Activated gamma-delta T cell treated with Interleukin-2 at 50 U/mL for 16 hours (primary cell): ENCODE measurements at regions not wholly inside any gene's neighbourhood (a gene's known extent, or its start where the extent isn't known, plus 50 kb on each side); places are given as distances from the start of the nearest gene placed in this dataset.

Experiments
- DNase-seq: peaks from one replicate; pipeline ENCODE4 v3.0.0-alpha.2; 2020

- no peak for DNase-seq
Measured at GRCh38 chr3:72144773-72145505, 360.0 kb upstream of the PROK2 start.

DNA sequence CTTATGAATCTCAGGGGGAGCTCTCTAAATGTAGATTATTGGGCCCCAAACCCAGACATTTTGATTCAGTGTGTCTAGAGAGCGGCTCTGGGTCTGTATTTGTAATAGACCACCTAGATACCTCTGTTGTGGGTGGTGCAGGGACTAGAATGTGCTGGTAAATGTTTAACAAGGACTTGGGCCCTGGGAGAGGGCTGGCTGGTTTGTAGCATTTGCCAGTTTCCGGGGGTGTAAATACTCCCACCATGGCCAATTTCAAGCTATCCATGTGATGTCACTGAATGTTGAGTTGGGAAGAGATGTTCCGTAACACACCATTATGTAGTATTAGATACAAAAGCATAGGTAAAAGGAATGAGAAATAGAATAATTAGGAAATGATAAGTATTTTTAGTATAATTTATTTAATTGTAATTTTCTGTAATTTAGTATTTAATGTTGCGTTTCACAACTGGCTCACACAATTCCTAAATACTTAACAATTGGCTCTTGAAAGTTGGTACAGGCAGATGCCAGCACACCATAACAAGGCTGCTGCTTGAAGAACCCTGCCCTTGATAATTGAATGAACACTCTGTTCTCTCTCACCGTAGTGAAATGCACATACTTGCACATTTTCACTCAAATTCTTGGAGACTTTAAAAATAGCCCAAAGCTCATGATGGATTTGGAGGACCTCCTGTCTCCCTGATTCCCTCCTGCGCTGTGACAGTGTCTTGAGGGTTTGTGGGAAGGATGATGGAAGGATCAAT is 359.2 kb upstream of the PROK2 start:
- DNase-seq: no peak

GRCh38 chr3:72143322-72143721 is 358.4 kb upstream of the PROK2 start:
- no peak for DNase-seq

GRCh38 chr3:72142028-72142427 is 357.1 kb upstream of the PROK2 start:
- DNase-seq: no peak

DNA sequence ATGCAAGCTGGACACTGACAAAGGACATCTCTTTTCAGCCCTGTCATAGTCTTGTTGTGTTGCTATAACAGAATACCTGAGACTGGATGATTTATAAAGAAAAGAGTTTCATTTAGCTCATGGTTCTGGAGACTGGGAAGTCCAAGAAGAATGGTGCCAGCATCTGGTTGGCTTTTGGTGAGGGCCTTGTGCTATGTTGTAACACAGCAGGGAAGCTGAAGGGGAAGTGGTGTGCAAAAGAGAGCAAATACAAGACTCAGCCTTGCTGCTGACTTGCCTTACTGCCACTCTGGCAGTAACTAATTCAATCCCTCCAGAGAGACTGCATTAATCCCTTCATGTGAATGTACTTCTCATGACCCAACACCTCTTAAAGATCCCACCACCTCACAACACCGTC is 356.3 kb upstream of the PROK2 start:
- DNase-seq: no peak

GRCh38 chr3:72139316-72139715 is 354.4 kb upstream of the PROK2 start:
- no peak for DNase-seq

DNA sequence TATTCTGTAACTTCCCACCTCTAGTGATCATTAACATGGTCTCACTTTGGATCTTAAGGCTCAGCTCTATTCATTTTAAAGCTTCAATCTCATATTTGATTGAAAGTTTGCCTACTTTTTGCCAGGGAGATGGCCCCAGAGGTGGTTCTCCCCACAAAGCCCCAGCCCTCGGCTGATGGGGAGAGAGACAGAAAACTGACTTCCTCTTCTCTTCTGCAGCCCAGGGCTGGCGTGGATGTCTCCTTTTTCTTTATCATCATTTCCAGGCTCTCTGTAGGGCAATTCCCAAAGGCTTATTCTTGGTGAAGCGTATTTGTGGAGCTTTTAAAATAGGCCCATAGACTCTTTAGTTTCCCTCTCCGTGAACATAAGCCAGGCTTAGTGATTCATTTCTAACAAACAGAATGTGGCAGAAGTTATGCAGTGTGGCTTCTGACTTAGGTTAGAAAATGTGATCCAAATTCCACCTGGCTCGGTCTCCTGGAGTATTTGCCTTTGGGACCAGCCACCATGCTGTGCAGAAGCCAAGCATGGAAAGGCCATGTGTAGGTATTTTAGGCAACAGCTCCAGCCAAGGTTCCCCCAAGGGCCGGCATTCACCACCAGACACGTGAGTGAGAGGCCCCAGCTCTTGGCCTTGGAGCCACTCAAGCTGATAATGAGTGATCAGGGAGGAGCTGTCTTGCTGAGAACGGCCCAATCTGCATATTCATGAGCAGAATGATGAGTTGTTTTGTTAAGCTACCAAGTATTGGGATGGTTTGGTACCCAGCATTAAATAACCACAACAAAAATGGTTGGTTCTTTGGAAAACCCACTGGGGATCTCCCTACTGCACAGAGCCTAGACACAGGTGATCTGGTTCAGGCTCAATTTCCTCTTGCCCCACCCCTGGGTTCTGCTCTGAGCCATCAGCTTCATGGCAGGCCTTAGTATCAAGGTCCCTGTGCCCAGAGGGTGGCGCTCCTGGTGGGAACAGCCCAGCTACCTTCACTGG is 353.2 kb upstream of the PROK2 start:
- DNase-seq: no peak

DNA sequence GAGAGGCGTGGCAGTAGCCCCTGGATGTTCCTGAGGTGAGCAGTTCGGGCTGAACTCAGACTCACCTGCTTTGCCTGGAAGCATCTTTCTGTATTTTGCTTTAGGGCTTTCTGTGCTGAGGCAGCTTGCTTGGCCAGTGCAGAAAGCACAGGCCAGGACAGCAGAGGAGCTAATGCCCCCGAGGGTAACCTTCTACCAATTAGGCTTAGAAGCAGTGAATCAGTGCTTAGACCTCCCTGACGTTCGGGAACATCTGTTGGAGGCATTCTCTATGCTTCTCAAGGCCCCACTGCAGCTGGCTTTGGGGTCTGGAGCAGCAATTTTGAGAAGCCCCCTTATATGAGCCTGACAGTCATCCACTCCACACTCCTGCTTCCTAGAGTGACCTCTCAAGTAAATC is 350.7 kb upstream of the PROK2 start:
- DNase-seq: no peak

DNA sequence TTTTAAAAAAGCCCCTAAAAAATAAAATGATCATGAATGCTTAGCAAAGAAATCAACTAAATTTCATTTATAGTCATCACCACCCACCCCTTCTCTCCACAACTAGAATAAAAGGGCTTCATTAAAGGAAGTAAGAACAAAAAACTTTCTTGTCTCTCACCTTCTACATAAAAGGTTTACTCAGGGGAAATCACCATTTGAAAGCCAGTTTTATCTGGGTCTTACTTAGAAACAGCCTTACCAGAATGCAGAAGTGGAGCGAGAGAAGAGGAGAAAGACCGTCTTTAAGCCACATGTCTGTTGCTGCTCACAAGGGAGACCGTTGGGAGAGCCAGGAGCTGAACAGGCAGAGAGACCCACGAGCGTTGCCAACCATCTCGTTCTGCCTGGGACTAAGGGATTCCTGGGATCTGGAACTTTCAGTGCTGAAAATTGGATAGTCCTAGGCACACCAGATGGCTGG is 350.1 kb upstream of the PROK2 start:
- no peak for DNase-seq

- no peak for DNase-seq
Measured at GRCh38 chr3:72133329-72134011, 348.5 kb upstream of the PROK2 start.

DNA sequence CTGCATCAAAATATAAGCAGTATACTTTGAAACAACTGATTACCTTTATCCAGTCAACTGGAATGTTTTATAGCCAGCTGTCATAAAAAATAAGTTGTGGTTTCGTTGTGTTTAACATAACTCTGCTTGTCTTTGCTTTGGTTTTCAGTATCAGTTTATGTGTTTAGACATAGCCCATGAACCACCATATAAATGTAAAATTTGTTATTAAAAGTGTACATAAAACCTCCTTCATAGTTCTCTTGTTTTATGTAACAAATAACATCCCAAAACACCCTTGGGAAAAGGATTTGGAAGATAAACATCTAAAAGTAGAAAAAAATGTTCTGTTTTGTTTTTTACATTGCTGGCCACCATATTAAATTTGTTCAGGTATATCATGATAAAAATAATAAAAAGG is 347.0 kb upstream of the PROK2 start:
- no peak for DNase-seq

DNA sequence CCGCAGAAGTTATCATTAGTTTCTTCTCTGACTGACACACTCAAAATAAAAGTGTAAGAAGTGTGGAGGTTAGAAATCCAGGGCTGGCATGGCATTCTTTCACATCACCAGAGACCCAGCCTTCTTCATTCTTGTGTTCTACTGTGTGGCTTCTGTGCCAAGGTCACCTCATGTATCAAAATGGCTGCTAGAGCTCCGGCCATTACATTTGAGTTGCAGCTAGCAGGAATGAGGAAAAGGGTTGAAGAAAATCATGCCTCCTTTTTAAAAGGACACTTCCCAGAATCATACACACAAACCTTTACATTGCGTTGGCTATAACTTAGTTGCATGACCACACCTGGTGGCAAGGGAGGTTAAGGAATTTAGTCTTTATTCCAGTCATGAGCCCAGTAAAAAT is 345.6 kb upstream of the PROK2 start:
- no peak for DNase-seq

DNA sequence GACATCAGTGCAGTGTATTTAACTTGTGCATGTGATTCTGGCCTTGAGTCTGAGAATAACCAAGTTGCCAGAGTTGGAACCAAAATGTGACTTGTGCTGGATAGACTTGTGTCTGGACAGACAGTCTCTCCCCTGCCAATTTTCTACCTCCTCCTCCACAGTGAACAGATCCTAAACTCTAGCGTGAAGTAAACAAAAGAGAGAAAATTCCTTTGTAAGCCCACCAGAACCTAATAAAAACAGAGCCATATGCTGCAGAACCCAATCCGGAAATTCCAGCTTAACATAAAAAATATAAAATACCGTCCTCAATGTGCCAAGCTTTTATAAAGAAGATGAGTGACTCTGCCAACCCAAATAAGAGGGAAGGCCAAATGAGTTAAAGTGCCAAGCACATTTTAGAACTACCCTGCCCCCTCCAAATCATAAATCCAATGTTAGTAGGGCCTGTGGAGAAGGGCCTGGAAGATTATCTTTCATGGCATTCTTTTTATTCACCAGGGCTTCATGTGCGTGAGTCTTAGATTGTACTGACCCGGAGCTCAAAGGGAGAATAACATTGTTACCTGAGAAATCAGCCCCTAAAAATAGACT is 344.6 kb upstream of the PROK2 start:
- no peak for DNase-seq

- no peak for DNase-seq
Measured at GRCh38 chr3:72128921-72129320, 344.0 kb upstream of the PROK2 start.

DNA sequence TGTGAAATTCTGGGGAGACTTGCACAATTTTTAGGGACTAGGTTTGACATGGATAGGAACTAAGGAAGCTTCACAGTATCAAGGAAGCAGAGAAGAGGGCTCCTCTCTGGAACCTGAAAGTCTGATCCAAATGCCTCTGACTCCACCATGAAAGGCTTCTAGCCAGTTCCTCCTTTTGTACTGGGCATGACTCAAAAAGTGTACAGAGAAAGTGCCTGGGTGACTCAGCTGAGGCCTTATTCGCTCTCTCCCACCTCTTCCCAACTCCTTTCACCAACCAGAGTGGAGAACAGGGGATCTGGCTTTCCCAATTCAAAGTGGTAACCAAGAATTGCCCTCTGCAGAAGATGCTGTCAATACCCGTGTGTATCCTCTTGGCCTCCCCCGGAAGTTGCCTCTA is 342.9 kb upstream of the PROK2 start:
- no peak for DNase-seq

- no peak for DNase-seq
Measured at GRCh38 chr3:72127224-72127612, 342.3 kb upstream of the PROK2 start.

GRCh38 chr3:72126441-72127223 is 341.7 kb upstream of the PROK2 start:
- DNase-seq: no peak

DNA sequence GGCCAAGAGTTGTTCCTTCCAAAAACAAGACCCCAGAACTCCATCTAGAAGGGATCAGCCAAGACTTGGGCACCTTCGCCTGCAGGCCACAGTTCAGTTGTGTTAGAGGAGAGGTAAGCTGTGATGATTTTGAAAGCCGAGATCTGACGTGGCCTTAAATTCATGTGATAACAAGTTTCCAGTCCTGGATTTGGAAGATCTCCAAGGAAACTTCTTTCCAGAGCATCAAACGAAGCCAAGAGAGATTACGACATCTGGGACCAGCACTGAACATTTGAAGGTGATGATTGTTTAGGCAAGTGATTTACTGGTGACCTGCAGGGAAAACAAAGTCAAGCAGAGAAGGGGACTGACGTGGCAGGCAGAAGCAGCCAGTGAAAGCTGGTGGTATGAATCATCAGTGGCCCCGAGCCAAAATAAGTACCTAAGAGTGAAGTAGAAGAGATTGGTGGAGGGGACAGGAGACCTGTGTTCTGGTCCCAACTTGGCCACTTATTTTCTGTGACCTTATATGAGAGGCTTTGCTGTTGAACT is 339.0 kb upstream of the PROK2 start:
- DNase-seq: no peak

DNA sequence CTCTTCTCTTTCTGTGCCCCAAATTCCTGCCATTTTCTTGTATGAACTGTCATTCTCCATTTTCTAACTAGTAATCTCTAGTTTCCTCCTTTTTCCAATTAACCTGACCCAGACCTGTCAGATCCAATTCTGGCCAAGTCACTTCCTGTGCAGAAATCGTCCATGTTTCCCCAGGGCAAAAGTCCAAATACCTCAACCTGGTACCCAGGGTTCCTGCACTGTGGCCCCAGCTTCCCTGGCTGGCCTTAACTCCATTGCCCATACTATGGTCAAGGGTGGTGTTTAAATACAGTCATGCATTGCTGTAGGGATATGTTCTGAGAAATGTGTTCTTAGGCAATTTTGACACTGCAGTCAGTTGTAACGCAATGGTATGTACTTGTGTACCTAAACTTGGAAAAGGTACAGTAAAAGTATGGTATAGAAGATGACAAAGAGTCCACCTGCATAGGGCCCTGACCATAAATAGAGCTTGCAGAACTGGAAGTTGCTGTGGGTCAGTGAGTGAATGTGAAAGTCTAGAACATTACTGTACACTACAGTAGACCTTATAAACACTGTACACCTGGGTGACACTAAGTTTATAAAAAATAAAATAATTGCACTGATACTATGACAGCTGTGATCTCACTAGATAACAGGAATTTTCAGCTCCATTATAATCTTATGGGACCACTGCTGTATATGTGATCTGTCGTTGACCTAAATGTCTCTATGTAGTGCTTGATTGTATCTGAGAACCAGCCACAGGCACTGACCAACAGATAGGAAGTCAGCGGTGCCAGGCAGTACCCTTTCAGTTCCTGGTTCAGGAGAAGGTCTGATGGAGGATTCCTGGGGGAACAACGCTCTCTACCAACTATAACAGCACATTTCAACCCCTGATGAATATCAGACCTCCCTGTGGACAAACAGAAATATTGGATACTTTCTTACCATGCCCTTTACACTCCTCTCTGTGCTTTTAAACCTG is 336.1 kb upstream of the PROK2 start:
- no peak for DNase-seq

DNA sequence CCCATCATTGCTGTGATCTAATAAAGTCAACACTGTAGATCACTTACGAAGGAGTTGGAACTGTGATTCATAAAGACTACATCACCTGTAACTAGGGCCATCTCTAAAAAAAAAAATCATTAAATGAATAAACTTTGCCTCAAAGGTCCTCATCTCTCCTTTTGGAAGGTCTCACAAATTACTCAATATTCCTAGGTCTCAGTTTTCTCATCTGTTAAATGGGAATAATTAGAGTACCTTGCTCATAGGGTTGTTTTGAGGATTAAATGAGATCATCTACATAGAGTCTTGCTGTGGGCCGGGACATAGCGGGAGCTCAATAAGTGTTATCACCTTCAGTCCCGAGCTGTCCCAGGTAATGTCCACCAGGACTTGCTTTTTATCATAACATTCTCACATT is 335.1 kb upstream of the PROK2 start:
- no peak for DNase-seq
